ENCODE measurements at regions not wholly inside any gene's neighbourhood (a gene's known extent, or its start where the extent isn't known, plus 50 kb on each side); places are given as distances from the start of the nearest gene placed in this dataset.

DNA sequence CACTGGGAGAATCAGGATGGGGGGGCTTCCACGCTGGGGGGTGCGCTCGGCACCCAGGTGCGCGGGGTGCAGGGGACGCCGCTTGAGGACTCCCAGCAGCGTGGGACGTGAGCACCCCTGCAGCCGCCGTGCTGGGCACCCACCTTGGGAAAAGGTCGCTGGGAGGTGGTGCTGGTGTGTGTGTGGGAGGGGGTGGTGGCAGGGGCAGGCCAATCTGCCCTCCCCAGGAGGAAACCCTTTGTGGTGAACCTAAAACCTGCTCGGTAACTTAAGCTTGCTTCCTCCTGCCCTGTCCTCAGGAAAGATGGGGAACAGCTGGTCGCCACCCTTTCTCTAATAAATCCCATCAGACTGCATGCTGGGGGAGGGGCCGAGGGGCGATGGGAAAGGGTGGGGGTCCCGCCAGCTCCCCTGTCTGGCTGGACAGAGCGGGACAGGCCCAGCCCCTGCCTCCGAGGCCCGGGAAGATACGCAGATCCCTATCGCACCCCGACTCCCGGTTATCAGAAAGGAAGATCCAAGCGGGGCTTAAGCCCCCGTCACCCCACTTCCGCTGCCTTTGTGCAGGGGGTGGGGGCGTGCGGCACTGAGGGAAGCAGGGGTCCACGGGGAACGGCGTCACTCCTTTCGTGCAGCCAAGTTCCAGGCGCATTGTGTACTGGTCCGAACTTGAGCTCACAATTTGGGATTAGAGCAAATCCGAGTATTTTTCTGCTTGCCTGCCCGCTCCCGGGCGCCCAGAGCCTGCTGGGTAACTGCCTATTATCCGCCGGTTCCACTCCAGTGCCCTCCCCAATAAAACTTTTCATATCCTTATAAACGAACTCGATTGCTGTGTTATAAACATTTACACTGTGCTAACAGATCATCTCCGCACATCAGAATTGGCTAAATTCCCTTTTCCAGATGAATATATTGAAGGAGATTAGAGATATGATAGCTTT is 64.6 kb downstream of the UNCX start:
- CTCF ChIA-PET: no interaction called here
- POLR2A ChIA-PET: no interaction called here
- no peaks in the 10 kb centered on the region for H3K36me3 ChIP-seq (ENCODE audit: control insufficient read depth in 2 of 2, insufficient read depth in 1 of 2, low read length in 2 of 2)
- no peak overlapping the region for H3K27ac ChIP-seq (ENCODE audit: extremely low read depth, low read depth, low read length)
- H3K4me1 ChIP-seq (ENCODE audit: control insufficient read depth, insufficient read depth, low read length): no peaks in the 10 kb centered on the region
- TF ChIP-seq ZNF423 (tag by site-specific recombination; IDR thresholded peaks at IDR 0.05): 0 out of 2 replicates have a peak, but pooled peaks have one; percentile 30
- TF ChIP-seq ZNF335 (tag by site-specific recombination; conservative IDR thresholded peaks at IDR 0.05): no peak
- no peak for TF ChIP-seq ZNF777 (tag by site-specific recombination; IDR thresholded peaks at IDR 0.05; ENCODE audit: borderline replicate concordance)
- peak; percentile 11; the same call in 1 of the 2 replicates for TF ChIP-seq GLIS2 (tag by site-specific recombination; IDR thresholded peaks at IDR 0.05)
- TF ChIP-seq, protein P1, sequence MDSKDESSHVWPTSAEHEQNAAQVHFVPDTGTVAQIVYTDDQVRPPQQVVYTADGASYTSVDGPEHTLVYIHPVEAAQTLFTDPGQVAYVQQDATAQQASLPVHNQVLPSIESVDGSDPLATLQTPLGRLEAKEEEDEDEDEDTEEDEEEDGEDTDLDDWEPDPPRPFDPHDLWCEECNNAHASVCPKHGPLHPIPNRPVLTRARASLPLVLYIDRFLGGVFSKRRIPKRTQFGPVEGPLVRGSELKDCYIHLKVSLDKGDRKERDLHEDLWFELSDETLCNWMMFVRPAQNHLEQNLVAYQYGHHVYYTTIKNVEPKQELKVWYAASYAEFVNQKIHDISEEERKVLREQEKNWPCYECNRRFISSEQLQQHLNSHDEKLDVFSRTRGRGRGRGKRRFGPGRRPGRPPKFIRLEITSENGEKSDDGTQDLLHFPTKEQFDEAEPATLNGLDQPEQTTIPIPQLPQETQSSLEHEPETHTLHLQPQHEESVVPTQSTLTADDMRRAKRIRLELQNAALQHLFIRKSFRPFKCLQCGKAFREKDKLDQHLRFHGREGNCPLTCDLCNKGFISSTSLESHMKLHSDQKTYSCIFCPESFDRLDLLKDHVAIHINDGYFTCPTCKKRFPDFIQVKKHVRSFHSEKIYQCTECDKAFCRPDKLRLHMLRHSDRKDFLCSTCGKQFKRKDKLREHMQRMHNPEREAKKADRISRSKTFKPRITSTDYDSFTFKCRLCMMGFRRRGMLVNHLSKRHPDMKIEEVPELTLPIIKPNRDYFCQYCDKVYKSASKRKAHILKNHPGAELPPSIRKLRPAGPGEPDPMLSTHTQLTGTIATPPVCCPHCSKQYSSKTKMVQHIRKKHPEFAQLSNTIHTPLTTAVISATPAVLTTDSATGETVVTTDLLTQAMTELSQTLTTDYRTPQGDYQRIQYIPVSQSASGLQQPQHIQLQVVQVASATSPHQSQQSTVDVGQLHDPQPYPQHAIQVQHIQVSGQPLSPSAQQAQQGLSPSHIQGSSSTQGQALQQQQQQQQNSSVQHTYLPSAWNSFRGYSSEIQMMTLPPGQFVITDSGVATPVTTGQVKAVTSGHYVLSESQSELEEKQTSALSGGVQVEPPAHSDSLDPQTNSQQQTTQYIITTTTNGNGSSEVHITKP (tag by site-specific recombination; IDR thresholded peaks at IDR 0.05): no peak
- H3K4me3 ChIP-seq (ENCODE audit: low read depth, low read length): no peak overlapping the region
- H3K9me3 ChIP-seq (ENCODE audit: control insufficient read depth, insufficient read depth, low read depth, low read length): no peaks in the 10 kb centered on the region

DNA sequence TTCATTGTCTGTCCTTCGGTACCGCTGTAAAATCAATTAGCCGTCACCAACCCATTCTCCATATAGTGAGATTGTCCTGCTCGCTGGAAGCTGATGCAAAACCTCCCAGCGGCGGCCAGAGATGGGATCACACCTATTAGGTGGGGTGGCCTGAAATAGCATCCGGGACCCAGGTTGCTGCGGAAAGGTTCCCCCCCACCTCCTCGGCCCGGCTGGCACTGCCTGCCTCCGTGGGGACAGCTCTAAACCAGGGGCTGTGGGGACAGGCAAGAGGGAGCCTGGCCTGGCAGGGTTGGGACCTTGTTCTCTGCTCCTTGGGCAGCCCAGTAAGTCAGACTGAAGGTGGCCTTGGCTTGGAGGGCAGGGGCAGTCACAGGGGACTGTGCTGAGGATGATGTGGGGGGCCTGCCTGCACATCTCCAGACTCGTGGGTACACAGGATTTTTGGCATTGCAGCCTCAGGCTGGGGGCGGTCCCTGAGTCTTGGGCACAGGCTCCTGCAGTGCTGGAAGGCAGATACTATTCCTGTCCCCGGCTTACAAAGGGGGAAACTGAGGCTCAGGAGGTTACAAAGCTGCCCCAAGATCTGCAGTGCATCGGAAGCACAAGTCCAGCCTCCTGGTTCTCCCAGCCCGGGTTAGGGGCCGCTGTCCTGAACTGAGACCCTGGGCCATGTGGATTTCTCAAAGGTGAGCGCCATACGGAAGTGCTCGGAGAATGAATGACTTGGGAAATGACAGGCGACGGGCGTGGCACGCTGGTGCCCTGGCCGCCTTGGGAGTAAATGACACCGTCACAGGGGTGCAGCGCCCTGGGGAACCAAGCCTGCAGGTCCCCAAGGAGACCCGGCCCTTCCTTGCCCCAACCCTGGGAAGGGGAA is 65.6 kb downstream of the UNCX start:
- no peak overlapping the region for H3K4me3 ChIP-seq (ENCODE audit: low read depth, low read length)
- no peaks in the 10 kb centered on the region for H3K9me3 ChIP-seq (ENCODE audit: control insufficient read depth, insufficient read depth, low read depth, low read length)
- ChIA-PET CTCF (no interaction called here), POLR2A (no interaction called here)
- H3K4me1 ChIP-seq (ENCODE audit: control insufficient read depth, insufficient read depth, low read length): no peaks in the 10 kb centered on the region
- TF ChIP-seq ZNF292 (tag by site-specific recombination; IDR thresholded peaks at IDR 0.05; ENCODE audit: borderline replicate concordance, low read depth): no peak
- TF ChIP-seq, protein P2, sequence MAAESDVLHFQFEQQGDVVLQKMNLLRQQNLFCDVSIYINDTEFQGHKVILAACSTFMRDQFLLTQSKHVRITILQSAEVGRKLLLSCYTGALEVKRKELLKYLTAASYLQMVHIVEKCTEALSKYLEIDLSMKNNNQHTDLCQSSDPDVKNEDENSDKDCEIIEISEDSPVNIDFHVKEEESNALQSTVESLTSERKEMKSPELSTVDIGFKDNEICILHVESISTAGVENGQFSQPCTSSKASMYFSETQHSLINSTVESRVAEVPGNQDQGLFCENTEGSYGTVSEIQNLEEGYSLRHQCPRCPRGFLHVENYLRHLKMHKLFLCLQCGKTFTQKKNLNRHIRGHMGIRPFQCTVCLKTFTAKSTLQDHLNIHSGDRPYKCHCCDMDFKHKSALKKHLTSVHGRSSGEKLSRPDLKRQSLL (tag by site-specific recombination; IDR thresholded peaks at IDR 0.05): no peak
- H3K27ac ChIP-seq (ENCODE audit: extremely low read depth, low read depth, low read length): no peak overlapping the region
- no peaks in the 10 kb centered on the region for H3K36me3 ChIP-seq (ENCODE audit: control insufficient read depth in 2 of 2, insufficient read depth in 1 of 2, low read length in 2 of 2)

DNA sequence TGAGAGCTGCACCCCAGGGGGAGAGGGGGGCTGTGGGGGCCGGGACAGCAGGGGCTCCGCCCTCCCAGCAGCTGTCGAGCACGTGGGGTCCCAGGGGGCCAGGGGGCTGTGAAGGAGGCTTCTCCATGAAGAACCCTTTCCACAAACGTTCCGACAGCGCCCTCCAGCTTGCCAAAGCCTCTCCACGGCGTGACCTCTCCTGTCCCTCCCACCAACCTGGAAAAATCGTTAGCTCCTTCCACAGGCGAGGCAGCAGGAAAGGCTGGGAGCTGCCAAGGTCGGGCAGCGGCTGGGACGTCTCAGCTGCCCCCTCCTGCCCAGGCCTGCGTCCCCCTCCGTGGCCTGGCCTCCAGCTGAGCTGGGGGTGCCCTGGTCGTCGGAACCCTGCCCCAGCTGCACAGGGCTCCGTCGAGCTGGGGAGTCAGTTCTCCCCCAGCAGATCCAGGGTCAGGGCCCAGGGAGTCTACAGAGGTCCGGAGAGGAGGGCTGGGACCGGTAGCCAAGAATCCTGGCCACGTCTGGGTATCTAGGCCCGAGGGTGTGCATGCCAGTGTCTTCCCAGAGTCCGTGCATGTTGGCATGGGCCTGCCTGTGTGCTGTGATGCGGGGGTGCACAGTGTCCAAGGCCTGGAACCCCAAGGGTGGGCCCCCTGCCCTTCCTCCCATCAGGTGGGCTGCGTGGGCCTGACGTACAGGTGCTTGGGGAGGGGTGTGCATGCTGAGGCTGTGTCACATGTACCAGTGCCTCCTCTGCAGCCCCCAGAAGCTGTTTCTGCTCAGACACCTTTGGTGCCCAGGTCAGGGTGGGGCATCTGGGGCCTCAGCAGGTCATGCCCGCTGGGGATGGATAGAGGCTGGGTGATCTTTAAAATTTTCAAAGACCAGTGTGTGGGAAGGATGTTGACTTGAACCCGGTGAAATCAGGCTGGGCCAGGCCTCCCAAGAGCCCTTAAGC is 66.5 kb downstream of the UNCX start:
- TF ChIP-seq ZNF624 (tag by site-specific recombination; IDR thresholded peaks at IDR 0.05): no peak
- no peak for TF ChIP-seq ZNF274 (IDR thresholded peaks at IDR 0.05; ENCODE audit: low read length)
- TF ChIP-seq ZNF274 (tag by site-specific recombination; IDR thresholded peaks at IDR 0.05; ENCODE audit: borderline replicate concordance): no peak
- no peak for TF ChIP-seq MYNN (tag by site-specific recombination; IDR thresholded peaks at IDR 0.05; ENCODE audit: borderline replicate concordance)
- H3K36me3 ChIP-seq (ENCODE audit: control insufficient read depth in 2 of 2, insufficient read depth in 1 of 2, low read length in 2 of 2): no peaks in the 10 kb centered on the region
- H3K27ac ChIP-seq (ENCODE audit: extremely low read depth, low read depth, low read length): no peak overlapping the region
- CTCF ChIA-PET: interaction anchor here (0.6 kb wide), 1 partner anchor 35 kb away, joined by 3 read pairs; no protein-coding TSS in a partner anchor
- POLR2A ChIA-PET: no interaction called here
- H3K9me3 ChIP-seq (ENCODE audit: control insufficient read depth, insufficient read depth, low read depth, low read length): no peaks in the 10 kb centered on the region
- H3K4me3 ChIP-seq (ENCODE audit: low read depth, low read length): no peak overlapping the region
- H3K4me1 ChIP-seq (ENCODE audit: control insufficient read depth, insufficient read depth, low read length): no peaks in the 10 kb centered on the region

All from HEK293 (cell line).